ENCODE measurements at regions not wholly inside any gene's neighbourhood (a gene's known extent, or its start where the extent isn't known, plus 50 kb on each side); places are given as distances from the start of the nearest gene placed in this dataset.

DNA sequence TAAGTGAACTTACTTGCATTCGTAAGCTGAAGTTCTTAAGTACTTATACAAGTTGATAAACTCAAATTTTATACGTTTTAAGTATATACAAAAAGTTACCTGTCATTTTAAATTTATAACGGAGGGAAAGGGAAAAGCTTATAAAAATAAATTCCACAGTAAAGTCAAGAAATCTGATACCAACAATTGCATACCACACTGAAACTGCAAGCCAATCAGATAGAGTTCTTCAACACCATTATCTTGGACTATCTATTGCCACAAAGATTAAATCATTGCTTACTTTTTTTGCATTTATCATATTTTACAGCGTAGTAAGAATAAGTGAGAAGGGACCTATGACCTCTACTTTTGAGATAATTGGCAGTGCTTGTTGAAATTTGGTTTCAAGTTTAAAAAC lies 386.7 kb downstream of the TFAP2A start:
- no peak for TF ChIP-seq EP300 (IDR thresholded peaks at IDR 0.05; ENCODE audit: borderline replicate concordance)
- TF ChIP-seq EGR1 (IDR thresholded peaks at IDR 0.05): no peak
- no peak for TF ChIP-seq TCF12 (IDR thresholded peaks at IDR 0.05; ENCODE audit: low read depth)
- TF ChIP-seq, protein P1, sequence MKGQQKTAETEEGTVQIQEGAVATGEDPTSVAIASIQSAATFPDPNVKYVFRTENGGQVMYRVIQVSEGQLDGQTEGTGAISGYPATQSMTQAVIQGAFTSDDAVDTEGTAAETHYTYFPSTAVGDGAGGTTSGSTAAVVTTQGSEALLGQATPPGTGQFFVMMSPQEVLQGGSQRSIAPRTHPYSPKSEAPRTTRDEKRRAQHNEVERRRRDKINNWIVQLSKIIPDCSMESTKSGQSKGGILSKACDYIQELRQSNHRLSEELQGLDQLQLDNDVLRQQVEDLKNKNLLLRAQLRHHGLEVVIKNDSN (IDR thresholded peaks at IDR 0.05): no peak
- TF ChIP-seq CEBPB (IDR thresholded peaks at IDR 0.05): no peak
- no peak for TF ChIP-seq FOXM1 (IDR thresholded peaks at IDR 0.05; ENCODE audit: borderline replicate concordance, low read depth)
- TF ChIP-seq, protein P2, sequence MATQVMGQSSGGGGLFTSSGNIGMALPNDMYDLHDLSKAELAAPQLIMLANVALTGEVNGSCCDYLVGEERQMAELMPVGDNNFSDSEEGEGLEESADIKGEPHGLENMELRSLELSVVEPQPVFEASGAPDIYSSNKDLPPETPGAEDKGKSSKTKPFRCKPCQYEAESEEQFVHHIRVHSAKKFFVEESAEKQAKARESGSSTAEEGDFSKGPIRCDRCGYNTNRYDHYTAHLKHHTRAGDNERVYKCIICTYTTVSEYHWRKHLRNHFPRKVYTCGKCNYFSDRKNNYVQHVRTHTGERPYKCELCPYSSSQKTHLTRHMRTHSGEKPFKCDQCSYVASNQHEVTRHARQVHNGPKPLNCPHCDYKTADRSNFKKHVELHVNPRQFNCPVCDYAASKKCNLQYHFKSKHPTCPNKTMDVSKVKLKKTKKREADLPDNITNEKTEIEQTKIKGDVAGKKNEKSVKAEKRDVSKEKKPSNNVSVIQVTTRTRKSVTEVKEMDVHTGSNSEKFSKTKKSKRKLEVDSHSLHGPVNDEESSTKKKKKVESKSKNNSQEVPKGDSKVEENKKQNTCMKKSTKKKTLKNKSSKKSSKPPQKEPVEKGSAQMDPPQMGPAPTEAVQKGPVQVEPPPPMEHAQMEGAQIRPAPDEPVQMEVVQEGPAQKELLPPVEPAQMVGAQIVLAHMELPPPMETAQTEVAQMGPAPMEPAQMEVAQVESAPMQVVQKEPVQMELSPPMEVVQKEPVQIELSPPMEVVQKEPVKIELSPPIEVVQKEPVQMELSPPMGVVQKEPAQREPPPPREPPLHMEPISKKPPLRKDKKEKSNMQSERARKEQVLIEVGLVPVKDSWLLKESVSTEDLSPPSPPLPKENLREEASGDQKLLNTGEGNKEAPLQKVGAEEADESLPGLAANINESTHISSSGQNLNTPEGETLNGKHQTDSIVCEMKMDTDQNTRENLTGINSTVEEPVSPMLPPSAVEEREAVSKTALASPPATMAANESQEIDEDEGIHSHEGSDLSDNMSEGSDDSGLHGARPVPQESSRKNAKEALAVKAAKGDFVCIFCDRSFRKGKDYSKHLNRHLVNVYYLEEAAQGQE (IDR thresholded peaks at IDR 0.05; ENCODE audit: low read depth): no peak
- TF ChIP-seq NFIC (IDR thresholded peaks at IDR 0.05): no peak
- TF ChIP-seq, protein P3, sequence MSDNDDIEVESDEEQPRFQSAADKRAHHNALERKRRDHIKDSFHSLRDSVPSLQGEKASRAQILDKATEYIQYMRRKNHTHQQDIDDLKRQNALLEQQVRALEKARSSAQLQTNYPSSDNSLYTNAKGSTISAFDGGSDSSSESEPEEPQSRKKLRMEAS (IDR thresholded peaks at IDR 0.05): no peak
- TF ChIP-seq TEAD4 (IDR thresholded peaks at IDR 0.05): no peak
- no peak for TF ChIP-seq YY1 (IDR thresholded peaks at IDR 0.05; ENCODE audit: low read depth)
- no peak for TF ChIP-seq RAD21 (IDR thresholded peaks at IDR 0.05; ENCODE audit: low read depth)
- TF ChIP-seq TAF1 (IDR thresholded peaks at IDR 0.05; ENCODE audit: low read depth): no peak
- no peak for TF ChIP-seq CREB1 (IDR thresholded peaks at IDR 0.05; ENCODE audit: low read depth)
- no peak for TF ChIP-seq ZBTB7A (IDR thresholded peaks at IDR 0.05; ENCODE audit: low read depth)

DNA sequence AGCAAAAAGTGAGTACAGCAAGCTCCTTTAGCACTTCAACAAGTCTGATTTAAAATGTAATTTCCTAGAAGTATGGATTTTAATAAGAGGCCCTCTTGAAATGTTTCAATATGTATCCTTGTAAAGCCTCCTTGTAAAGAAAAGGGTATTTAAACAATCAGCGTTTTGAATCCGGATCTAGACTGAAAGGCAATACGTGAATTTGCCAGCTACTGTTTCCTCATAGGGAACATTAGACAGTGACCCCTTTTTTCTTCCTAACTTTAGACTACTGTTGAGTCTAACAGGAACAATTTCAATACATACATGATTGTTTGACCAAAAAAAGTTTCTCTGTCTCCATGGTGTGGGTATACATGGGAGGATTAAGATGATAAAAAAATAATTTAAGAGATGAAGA lies 395.0 kb downstream of the TFAP2A start:
- TF ChIP-seq ZBTB7A (IDR thresholded peaks at IDR 0.05; ENCODE audit: low read depth) (no peak), TEAD4 (IDR thresholded peaks at IDR 0.05) (no peak), EGR1 (IDR thresholded peaks at IDR 0.05) (no peak), TAF1 (IDR thresholded peaks at IDR 0.05; ENCODE audit: low read depth) (no peak), EP300 (IDR thresholded peaks at IDR 0.05; ENCODE audit: borderline replicate concordance) (no peak), YY1 (IDR thresholded peaks at IDR 0.05; ENCODE audit: low read depth) (no peak), NFIC (IDR thresholded peaks at IDR 0.05) (no peak), RAD21 (IDR thresholded peaks at IDR 0.05; ENCODE audit: low read depth) (no peak)
- TF ChIP-seq, protein P3 (IDR thresholded peaks at IDR 0.05): no peak
- TF ChIP-seq, protein P2 (IDR thresholded peaks at IDR 0.05; ENCODE audit: low read depth): no peak
- TF ChIP-seq, protein P1 (IDR thresholded peaks at IDR 0.05): no peak

DNA sequence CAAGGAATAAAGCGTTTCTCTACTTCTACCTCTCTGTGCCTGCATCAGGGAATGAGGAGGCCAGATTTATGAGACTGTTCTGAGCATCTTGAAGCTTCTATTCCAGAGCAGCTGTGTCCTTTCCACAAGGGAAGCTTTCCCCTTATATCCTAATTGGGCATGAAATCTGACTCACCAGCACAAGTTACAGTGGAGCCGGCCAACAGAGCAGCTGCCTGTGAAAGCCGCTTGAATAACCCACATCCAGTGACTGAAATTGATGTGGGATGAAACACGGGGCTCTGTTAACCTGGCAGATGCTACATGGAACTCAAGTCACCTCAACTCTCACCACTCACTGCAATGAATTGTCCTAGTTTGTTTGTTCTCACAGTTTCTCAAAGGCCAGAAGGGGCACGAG lies 400.3 kb downstream of the TFAP2A start:
- TF ChIP-seq YY1 (IDR thresholded peaks at IDR 0.05; ENCODE audit: low read depth) (no peak), CREB1 (IDR thresholded peaks at IDR 0.05; ENCODE audit: low read depth) (no peak), TEAD4 (IDR thresholded peaks at IDR 0.05) (no peak), CEBPB (IDR thresholded peaks at IDR 0.05) (no peak), FOXM1 (IDR thresholded peaks at IDR 0.05; ENCODE audit: borderline replicate concordance, low read depth) (no peak), TAF1 (IDR thresholded peaks at IDR 0.05; ENCODE audit: low read depth) (no peak), EGR1 (IDR thresholded peaks at IDR 0.05) (no peak), RAD21 (IDR thresholded peaks at IDR 0.05; ENCODE audit: low read depth) (no peak), TCF12 (IDR thresholded peaks at IDR 0.05; ENCODE audit: low read depth) (no peak), NFIC (IDR thresholded peaks at IDR 0.05) (no peak), ZBTB7A (IDR thresholded peaks at IDR 0.05; ENCODE audit: low read depth) (no peak), EP300 (IDR thresholded peaks at IDR 0.05; ENCODE audit: borderline replicate concordance) (no peak)
- TF ChIP-seq, protein P1 (IDR thresholded peaks at IDR 0.05): no peak
- TF ChIP-seq, protein P3 (IDR thresholded peaks at IDR 0.05): no peak
- TF ChIP-seq, protein P2 (IDR thresholded peaks at IDR 0.05; ENCODE audit: low read depth): no peak

DNA sequence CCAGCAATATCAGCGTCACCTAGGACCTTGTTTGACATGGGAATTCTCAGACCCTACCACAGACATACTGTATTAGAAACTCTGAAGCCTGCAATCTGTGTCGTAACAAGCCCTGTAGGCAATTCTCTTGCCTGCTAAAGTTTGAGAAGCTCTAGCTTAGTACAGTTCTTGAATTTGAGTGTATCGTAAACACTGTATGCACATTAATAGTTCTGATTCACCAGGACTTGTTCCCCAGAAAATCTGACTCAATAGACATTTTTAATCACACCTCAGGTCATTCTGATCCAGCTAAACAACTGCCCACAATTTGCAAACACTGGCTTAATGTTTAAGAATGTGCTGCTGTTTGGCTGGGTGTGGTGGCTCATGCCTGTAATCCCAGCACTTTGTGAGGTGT lies 414.3 kb downstream of the TFAP2A start:
- TF ChIP-seq TEAD4 (IDR thresholded peaks at IDR 0.05): no peak
- TF ChIP-seq EP300 (IDR thresholded peaks at IDR 0.05; ENCODE audit: borderline replicate concordance): no peak
- TF ChIP-seq, protein P1 (IDR thresholded peaks at IDR 0.05): no peak
- no peak for TF ChIP-seq CREB1 (IDR thresholded peaks at IDR 0.05; ENCODE audit: low read depth)
- TF ChIP-seq, protein P3 (IDR thresholded peaks at IDR 0.05): no peak

Data from Ishikawa (cell line).